ENCODE measurements at regions not wholly inside any gene's neighbourhood (a gene's known extent, or its start where the extent isn't known, plus 50 kb on each side); places are given as distances from the start of the nearest gene placed in this dataset.

- H3K36me3 ChIP-seq = no peaks in the 10 kb centered on the region
- no peaks in the 10 kb centered on the region for H3K27me3 ChIP-seq
- no peak for TF ChIP-seq POLR2A (IDR thresholded peaks at IDR 0.05)
- TF ChIP-seq CTCF (IDR thresholded peaks at IDR 0.05) = no peak
- no peak overlapping the region for H3K4me3 ChIP-seq
- intact Hi-C loops (cut with DNase I) = no loop called here
- DNase-seq = no peak
- H3K4me1 ChIP-seq = no peaks in the 10 kb centered on the region
- no peak overlapping the region for H3K27ac ChIP-seq
- H3K9me3 ChIP-seq = no peaks in the 10 kb centered on the region
These were observed 530.1 kb upstream of the SLIT2 start for GRCh38 chr4:19721587-19721986.

GRCh38 chr4:19720610-19721009 lies 531.1 kb upstream of the SLIT2 start:
- no peak overlapping the region for H3K27ac ChIP-seq
- WGBS, 2 donors = 73 to 86% methylated on average over 1 of the region's 1 CpG
- TF ChIP-seq POLR2A (IDR thresholded peaks at IDR 0.05) (no peak), CTCF (IDR thresholded peaks at IDR 0.05) (no peak)
- H3K27me3 ChIP-seq = no peaks in the 10 kb centered on the region
- H3K4me3 ChIP-seq = no peak overlapping the region
- no peak for DNase-seq
- no peaks in the 10 kb centered on the region for H3K36me3 ChIP-seq
- no peaks in the 10 kb centered on the region for H3K4me1 ChIP-seq
- no peaks in the 10 kb centered on the region for H3K9me3 ChIP-seq
- intact Hi-C loops (cut with DNase I) = no loop called here

DNA sequence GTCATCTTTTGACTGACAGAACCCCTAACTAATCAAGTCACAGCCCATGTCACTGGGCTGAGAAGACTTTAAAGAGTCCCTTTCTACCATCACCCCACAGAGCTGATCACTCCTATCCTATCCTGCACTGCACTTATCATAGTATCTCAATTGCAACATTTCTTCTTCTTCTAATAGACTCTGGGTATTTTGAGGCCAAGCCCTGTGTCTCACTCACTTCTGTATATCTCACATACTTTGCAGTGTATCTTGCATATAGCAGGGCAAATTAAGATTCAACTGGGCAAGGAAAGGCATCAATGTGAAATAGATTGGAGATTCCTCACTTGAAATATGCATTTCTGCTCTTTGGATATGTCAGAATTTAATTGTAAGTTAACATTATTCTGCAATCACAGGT lies 531.5 kb upstream of the SLIT2 start:
- H3K9me3 ChIP-seq = no peaks in the 10 kb centered on the region
- no peaks in the 10 kb centered on the region for H3K36me3 ChIP-seq
- no peak for DNase-seq
- TF ChIP-seq CTCF (IDR thresholded peaks at IDR 0.05) (no peak), POLR2A (IDR thresholded peaks at IDR 0.05) (no peak)
- H3K27ac ChIP-seq = no peak overlapping the region
- H3K4me3 ChIP-seq = no peak overlapping the region
- no peaks in the 10 kb centered on the region for H3K27me3 ChIP-seq
- intact Hi-C loops (cut with DNase I) = no loop called here
- H3K4me1 ChIP-seq = no peaks in the 10 kb centered on the region

DNA sequence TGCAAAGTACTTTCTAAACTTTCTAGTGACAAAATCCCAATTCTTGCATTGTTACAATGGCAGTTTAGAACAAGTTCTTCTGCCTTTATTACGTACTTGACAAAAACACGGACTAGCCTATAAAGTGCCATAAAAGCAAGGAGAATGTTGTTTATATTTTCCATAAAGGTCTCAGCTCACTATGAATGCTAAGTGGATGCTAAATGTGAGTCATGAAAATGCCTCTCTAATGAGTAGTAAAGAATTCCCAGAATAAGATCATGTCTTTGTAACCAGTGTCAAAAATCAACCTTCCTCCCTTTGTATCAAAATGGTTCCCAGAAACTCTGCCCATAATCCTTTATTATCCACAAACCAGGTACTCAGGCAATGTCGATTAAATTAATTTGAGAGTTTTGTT lies 539.8 kb upstream of the SLIT2 start:
- no peak for DNase-seq
- 58 to 78% methylated on average over 3 of the region's 3 CpGs for WGBS, 2 donors
- intact Hi-C loops (cut with DNase I) = no loop called here

GRCh38 chr4:19707876-19708275 lies 543.8 kb upstream of the SLIT2 start:
- H3K27ac ChIP-seq = no peak overlapping the region
- no peak overlapping the region for H3K4me3 ChIP-seq
- no peaks in the 10 kb centered on the region for H3K4me1 ChIP-seq
- no peaks in the 10 kb centered on the region for H3K9me3 ChIP-seq
- WGBS, 2 donors = 65 to 91% methylated on average over 1 of the region's 1 CpG
- DNase-seq = no peak
- no peak for TF ChIP-seq POLR2A (IDR thresholded peaks at IDR 0.05)
- no peak for TF ChIP-seq CTCF (IDR thresholded peaks at IDR 0.05)
- H3K27me3 ChIP-seq = no peaks in the 10 kb centered on the region
- intact Hi-C loops (cut with DNase I) = no loop called here
- H3K36me3 ChIP-seq = no peaks in the 10 kb centered on the region

More for the DNA sequence above, 539.8 kb upstream of the SLIT2 start:
- Histone ChIP-seq H3K36me3 (no peaks in the 10 kb centered on the region), H3K27ac (no peak overlapping the region), H3K4me3 (no peak overlapping the region), H3K27me3 (no peaks in the 10 kb centered on the region), H3K4me1 (no peaks in the 10 kb centered on the region), H3K9me3 (no peaks in the 10 kb centered on the region)
- TF ChIP-seq CTCF (IDR thresholded peaks at IDR 0.05) (no peak), POLR2A (IDR thresholded peaks at IDR 0.05) (no peak)

Data from esophagus squamous epithelium (tissue), 5 donors.